B cell (primary cell): ENCODE measurements at regions not wholly inside any gene's neighbourhood (a gene's known extent, or its start where the extent isn't known, plus 50 kb on each side); places are given as distances from the start of the nearest gene placed in this dataset.

ENCODE experiments used
- ATAC-seq: fragments of 200-7000 bp; cut with Tn5 transposase; one replicate; pipeline ENCODE4 v1.10.0; 2021; ENCODE audit warnings: low read depth, mild to moderate bottlenecking, moderate number of reproducible peaks, moderate library complexity
- CTCF ChIA-PET: fragments of 350-600 bp; sonication (Branson Sonifier 250); formaldehyde crosslinking; loops from one replicate; lab custom pipeline; 2021; ENCODE audit warnings: antibody characterized with exemption, inconsistent platforms; lab: Charles Lee
- POLR2A ChIA-PET: fragments of 350-600 bp; sonication (Branson Sonifier 250); formaldehyde crosslinking; loops from one replicate; lab custom pipeline; 2021; ENCODE audit warnings: antibody characterized with exemption; lab: Charles Lee
- DNase-seq: peaks from one replicate; pipeline ENCODE4 v3.0.0; 2013
- H2AFZ ChIP-seq: 2 replicates; pipeline ENCODE4 v1.6.1; 2012; ENCODE audit warnings: mild to moderate bottlenecking, low read depth, low read length; ENCODE audit not compliant: insufficient read depth, poor library complexity, severe bottlenecking
- H3K27ac ChIP-seq, 2 donors: 1 replicate in 1 of 2; 2 replicates in 1 of 2; pipeline ENCODE4 v1.5.1; 2012 to 2013; ENCODE audit warnings: low read length in 2 of 2, mild to moderate bottlenecking in 2 of 2, moderate library complexity in 1 of 2
- H3K27me3 ChIP-seq, 4 experiments: fragments of 200-600 bp in 1 of 4; sonication (generic) in 1 of 4; replicated peaks in 1 of 4; 1 replicate in 2 of 4; 2 replicates in 2 of 4; pipeline versions ENCODE4 v1.6.1 to v1.7.0; 2013 to 2016; ENCODE audit warnings: low read length in 3 of 4, mild to moderate bottlenecking in 2 of 4, mixed read lengths in 1 of 4, moderate library complexity in 1 of 4; ENCODE audit not compliant: insufficient read depth in 4 of 4, control insufficient read depth in 3 of 4; ENCODE audit errors: control extremely low read depth in 1 of 4
- H3K36me3 ChIP-seq, 2 experiments: replicated peaks in 1 of 2; 1 replicate in 1 of 2; 2 replicates in 1 of 2; pipeline versions ENCODE4 v1.6.1 to v1.7.1; 2013; ENCODE audit warnings: low read length in 1 of 2; ENCODE audit not compliant: insufficient read depth in 2 of 2, control insufficient read depth in 1 of 2; ENCODE audit errors: control extremely low read depth in 1 of 2, extremely low read depth in 1 of 2
- H3K4me1 ChIP-seq, 2 donors: fragments of 200-600 bp in 1 of 2; sonication (generic) in 1 of 2; 1 replicate in 1 of 2; 2 replicates in 1 of 2; pipeline versions ENCODE4 v1.5.1 to v1.6.1; 2013 to 2017; ENCODE audit warnings: low read length in 2 of 2; ENCODE audit not compliant: control insufficient read depth in 2 of 2, insufficient read depth in 2 of 2
- H3K4me2 ChIP-seq: replicated peaks from 2 replicates; pipeline ENCODE3; 2012; ENCODE audit warnings: mild to moderate bottlenecking, low read depth, low read length; ENCODE audit not compliant: poor library complexity, severe bottlenecking
- H3K4me3 ChIP-seq, 5 experiments: fragments of 200-600 bp in 1 of 5; sonication (generic) in 1 of 5; 1 replicate in 3 of 5; 2 replicates in 2 of 5; pipeline versions ENCODE4 v1.5.1 to v1.7.0; 2011 to 2016; ENCODE audit warnings: low read length in 4 of 5, mild to moderate bottlenecking in 4 of 5, low read depth in 2 of 5, control low read depth in 1 of 5, moderate library complexity in 1 of 5; ENCODE audit not compliant: insufficient read depth in 1 of 5; ENCODE audit errors: control extremely low read depth in 1 of 5, extremely low read depth in 1 of 5
- H3K79me2 ChIP-seq: fragments of 200-600 bp; sonication (generic); one replicate; pipeline ENCODE4 v1.6.0; 2016; ENCODE audit warnings: low read length; ENCODE audit not compliant: control insufficient read depth, insufficient read depth
- H3K9ac ChIP-seq: fragments of 200-600 bp; sonication (generic); 2 replicates; pipeline ENCODE4 v1.6.1; 2017; ENCODE audit warnings: mild to moderate bottlenecking, low read length, moderate library complexity
- H3K9me3 ChIP-seq, 3 donors: one replicate each; pipeline versions ENCODE4 v1.6.1 to v1.7.1; 2013; ENCODE audit warnings: low read length in 2 of 3; ENCODE audit not compliant: control insufficient read depth in 2 of 3, insufficient read depth in 1 of 3; ENCODE audit errors: control extremely low read depth in 1 of 3
- H4K20me1 ChIP-seq: 2 replicates; pipeline ENCODE4 v1.6.0; 2012; ENCODE audit warnings: mild to moderate bottlenecking, low read length; ENCODE audit not compliant: insufficient read depth, control insufficient read depth, poor library complexity, severe bottlenecking
- H3K27ac Mint-ChIP-seq: one replicate; pipeline ENCODE4 v1.8.0; 2021; ENCODE audit warnings: mixed read lengths
- H3K27me3 Mint-ChIP-seq: one replicate; pipeline ENCODE4 v1.8.0; 2021; ENCODE audit warnings: mixed read lengths
- H3K4me1 Mint-ChIP-seq: one replicate; pipeline ENCODE4 v1.8.0; 2021; ENCODE audit warnings: mixed read lengths
- H3K4me3 Mint-ChIP-seq: one replicate; pipeline ENCODE4 v1.8.0; 2021; ENCODE audit warnings: mixed read lengths
- H3K9me3 Mint-ChIP-seq: one replicate; pipeline ENCODE4 v1.8.0; 2022; ENCODE audit warnings: mixed read lengths; ENCODE audit not compliant: insufficient read depth
- CTCF ChIP-seq: fragments of 200-600 bp; IDR thresholded peaks from one replicate; pipeline ENCODE4 v1.8.0; 2022; ENCODE audit warnings: antibody characterized with exemption, mild to moderate bottlenecking
- EZH2 ChIP-seq: IDR thresholded peaks from 2 replicates; pipeline ENCODE4 v1.6.1; 2012; ENCODE audit warnings: borderline replicate concordance, low read depth, mild to moderate bottlenecking, moderate library complexity, low read length; ENCODE audit not compliant: insufficient read depth, poor library complexity, severe bottlenecking
- WGBS: methylation state at CpG from one replicate; pipeline ENCODE4 v1.1.5; 2013; ENCODE audit warnings: missing lambda C conversion rate; ENCODE audit not compliant: insufficient coverage; 5-methylcytosine and 5-hydroxymethylcytosine counted together
- intact Hi-C: fragments of 100-400 bp; cut with micrococcal nuclease; formaldehyde crosslinking; loops from one replicate; pipeline ENCODE4 v1.10.0; 2022

- Histone ChIP-seq H3K27me3 (no peaks in the 10 kb centered on the region), H3K9me3 (no peaks in the 10 kb centered on the region), H3K9ac (no peak overlapping the region), H3K4me1 (no peaks in the 10 kb centered on the region), H3K4me3 (no peak overlapping the region), H2AFZ (no peak overlapping the region), H3K36me3 (no peaks in the 10 kb centered on the region), H3K27ac (no peak overlapping the region), H3K79me2 (no peaks in the 10 kb centered on the region), H3K4me2 (no peak overlapping the region), H4K20me1 (no peaks in the 10 kb centered on the region)
- 83% methylated on average over 1 of the region's 5 CpGs for WGBS
- TF ChIP-seq EZH2 (no peak), CTCF (no peak)
- no peak overlapping the region for H3K27ac Mint-ChIP-seq
- CTCF ChIA-PET, result no interaction called here
- no peak for DNase-seq
- no peaks in the 10 kb centered on the region for H3K4me1 Mint-ChIP-seq
- no peak overlapping the region for H3K4me3 Mint-ChIP-seq
- intact Hi-C loops, result no loop called here
- H3K27me3 Mint-ChIP-seq, result peaks cover 3% of the 10 kb centered on the region
- POLR2A ChIA-PET, result no interaction called here
- no peaks in the 10 kb centered on the region for H3K9me3 Mint-ChIP-seq
- no peak for ATAC-seq
These were observed 79.2 kb upstream of the PTPRZ1 start for GRCh38 chr7:121793716-121794115.

- no peak overlapping the region for H3K27ac Mint-ChIP-seq
- H3K4me1 Mint-ChIP-seq, result no peaks in the 10 kb centered on the region
- no peaks in the 10 kb centered on the region for H3K9me3 ChIP-seq
- H3K27me3 ChIP-seq, result no peaks in the 10 kb centered on the region
- POLR2A ChIA-PET, result no interaction called here
- no peak overlapping the region for H3K4me2 ChIP-seq
- H3K4me1 ChIP-seq, result no peaks in the 10 kb centered on the region
- no peaks in the 10 kb centered on the region for H3K36me3 ChIP-seq
- no peaks in the 10 kb centered on the region for H4K20me1 ChIP-seq
- no peak overlapping the region for H3K27ac ChIP-seq
- DNase-seq (no peak), ATAC-seq (no peak)
- no peaks in the 10 kb centered on the region for H3K9me3 Mint-ChIP-seq
- TF ChIP-seq CTCF, result no peak
- TF ChIP-seq EZH2, result no peak
- no peak overlapping the region for H3K4me3 Mint-ChIP-seq
- H3K9ac ChIP-seq, result no peak overlapping the region
- no peak overlapping the region for H3K4me3 ChIP-seq
- no CpG with 5 or more reads among the region's 3 CpGs for WGBS
- H2AFZ ChIP-seq, result no peak overlapping the region
- CTCF ChIA-PET, result no interaction called here
- intact Hi-C loops, result no loop called here
- peaks cover 3% of the 10 kb centered on the region for H3K27me3 Mint-ChIP-seq
- no peaks in the 10 kb centered on the region for H3K79me2 ChIP-seq
These were observed 95.3 kb upstream of the PTPRZ1 start for GRCh38 chr7:121777672-121778071.
